ENCODE measurements at regions not wholly inside any gene's neighbourhood (a gene's known extent, or its start where the extent isn't known, plus 50 kb on each side); places are given as distances from the start of the nearest gene placed in this dataset.

DNA sequence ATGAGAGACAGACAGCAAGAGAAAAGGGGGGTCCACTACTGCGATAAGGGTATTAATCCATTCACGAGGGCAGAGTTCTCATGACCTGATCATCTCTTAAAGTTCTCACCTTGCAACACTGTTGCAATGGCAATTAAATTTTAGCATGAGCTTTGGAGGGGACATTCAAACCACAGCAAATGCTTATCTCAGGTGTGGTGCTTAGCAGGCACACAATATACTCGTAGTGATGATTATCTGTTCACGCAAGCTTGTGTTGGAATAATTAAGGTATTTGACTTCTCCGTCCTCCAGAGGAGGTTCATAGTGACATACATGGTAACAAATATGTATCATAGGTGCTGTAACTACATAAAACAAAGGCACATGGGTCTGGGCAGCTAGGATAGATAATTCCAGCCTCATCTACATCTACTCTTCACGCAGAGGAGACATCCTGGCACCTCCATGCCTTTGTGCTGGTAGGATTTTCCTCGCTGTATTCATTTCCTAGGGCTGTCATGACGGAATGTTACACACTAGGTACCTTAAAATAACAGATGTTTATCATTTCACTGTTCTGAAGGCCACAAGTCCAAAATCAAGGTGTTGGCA is 221.2 kb downstream of the RBM19 start:
- H3K27ac ChIP-seq = no peak overlapping the region
- TF ChIP-seq, protein P1, sequence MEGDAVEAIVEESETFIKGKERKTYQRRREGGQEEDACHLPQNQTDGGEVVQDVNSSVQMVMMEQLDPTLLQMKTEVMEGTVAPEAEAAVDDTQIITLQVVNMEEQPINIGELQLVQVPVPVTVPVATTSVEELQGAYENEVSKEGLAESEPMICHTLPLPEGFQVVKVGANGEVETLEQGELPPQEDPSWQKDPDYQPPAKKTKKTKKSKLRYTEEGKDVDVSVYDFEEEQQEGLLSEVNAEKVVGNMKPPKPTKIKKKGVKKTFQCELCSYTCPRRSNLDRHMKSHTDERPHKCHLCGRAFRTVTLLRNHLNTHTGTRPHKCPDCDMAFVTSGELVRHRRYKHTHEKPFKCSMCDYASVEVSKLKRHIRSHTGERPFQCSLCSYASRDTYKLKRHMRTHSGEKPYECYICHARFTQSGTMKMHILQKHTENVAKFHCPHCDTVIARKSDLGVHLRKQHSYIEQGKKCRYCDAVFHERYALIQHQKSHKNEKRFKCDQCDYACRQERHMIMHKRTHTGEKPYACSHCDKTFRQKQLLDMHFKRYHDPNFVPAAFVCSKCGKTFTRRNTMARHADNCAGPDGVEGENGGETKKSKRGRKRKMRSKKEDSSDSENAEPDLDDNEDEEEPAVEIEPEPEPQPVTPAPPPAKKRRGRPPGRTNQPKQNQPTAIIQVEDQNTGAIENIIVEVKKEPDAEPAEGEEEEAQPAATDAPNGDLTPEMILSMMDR (conservative IDR thresholded peaks at IDR 0.05) = no peak

DNA sequence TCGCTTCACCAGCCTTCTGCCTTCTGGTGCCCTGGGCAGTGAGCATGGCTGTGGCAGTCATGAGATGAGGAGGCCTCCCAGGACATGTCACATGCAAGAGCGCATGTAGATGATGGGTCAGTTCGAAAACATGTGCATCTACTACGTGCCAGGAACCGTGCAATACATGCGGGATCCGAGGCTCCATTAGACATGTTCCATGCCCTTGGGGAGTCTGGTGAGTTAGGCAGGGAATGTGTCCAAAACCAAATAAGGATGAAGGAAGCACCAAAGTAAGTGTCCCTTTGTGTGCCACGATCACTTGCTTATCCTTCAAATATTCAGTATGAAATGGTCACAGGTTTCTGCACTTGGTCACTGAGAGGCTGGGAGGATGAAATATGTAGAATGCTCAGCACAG is 223.3 kb downstream of the RBM19 start:
- TF ChIP-seq, protein P1 (conservative IDR thresholded peaks at IDR 0.05) = no peak
- no peak overlapping the region for H3K27ac ChIP-seq

DNA sequence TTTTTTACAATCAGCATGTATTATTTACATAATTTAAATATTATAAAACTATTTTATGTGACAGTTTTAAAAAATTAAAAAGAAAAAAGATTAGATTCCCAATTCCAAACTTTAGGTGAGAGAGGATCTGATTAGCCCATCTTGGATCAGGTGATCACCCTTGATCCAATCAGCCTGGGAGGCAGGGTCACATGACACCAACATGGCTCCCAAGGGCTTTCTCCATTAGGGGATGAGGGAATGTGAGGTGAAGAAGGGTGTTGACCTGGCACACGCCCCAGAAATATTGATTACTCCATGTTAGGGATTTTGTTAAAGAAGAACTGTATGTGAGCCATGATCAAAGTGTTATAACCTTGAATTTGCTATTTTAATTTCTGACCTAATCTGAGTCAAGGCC is 225.4 kb downstream of the RBM19 start:
- TF ChIP-seq, protein P1 (conservative IDR thresholded peaks at IDR 0.05) = no peak
- no peak overlapping the region for H3K27ac ChIP-seq

- H3K27ac ChIP-seq = no peak overlapping the region
- TF ChIP-seq, protein P1 (conservative IDR thresholded peaks at IDR 0.05) = no peak
These were observed 231.0 kb downstream of the RBM19 start for GRCh38 chr12:113735131-113735530.

GRCh38 chr12:113734503-113734902 is 231.6 kb downstream of the RBM19 start:
- TF ChIP-seq, protein P1 (conservative IDR thresholded peaks at IDR 0.05) = no peak
- H3K27ac ChIP-seq = no peak overlapping the region

DNA sequence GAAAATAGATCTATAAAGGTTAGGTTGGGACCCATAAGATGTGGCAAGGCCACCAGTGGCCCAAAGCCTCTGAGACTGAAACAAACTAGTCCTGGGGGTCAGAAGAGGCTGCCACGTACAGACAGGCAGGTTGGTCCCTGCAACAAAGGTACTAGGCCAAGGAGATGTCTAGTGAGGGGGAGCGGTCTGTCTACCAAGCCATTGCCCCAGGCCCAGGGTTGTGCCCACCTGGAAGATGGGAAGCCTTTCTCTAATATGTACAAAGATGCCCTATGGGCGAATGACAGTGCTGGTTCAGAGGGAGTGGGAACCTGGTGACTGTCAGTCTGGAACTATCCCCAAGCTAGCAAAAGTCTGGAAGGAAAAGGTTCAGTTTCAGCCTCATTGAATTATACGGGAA is 233.2 kb downstream of the RBM19 start:
- H3K27ac ChIP-seq = no peak overlapping the region
- TF ChIP-seq, protein P1 (conservative IDR thresholded peaks at IDR 0.05) = no peak

- TF ChIP-seq, protein P1 (conservative IDR thresholded peaks at IDR 0.05) = no peak
- H3K27ac ChIP-seq = no peak overlapping the region
These were observed 238.5 kb downstream of the RBM19 start for GRCh38 chr12:113727651-113728061.

Data from VCaP (cell line).